Activated CD4-positive, alpha-beta T cell treated with anti-CD3 and anti-CD28 coated beads for 4 hours (primary cell): ENCODE measurements at regions not wholly inside any gene's neighbourhood (a gene's known extent, or its start where the extent isn't known, plus 50 kb on each side); places are given as distances from the start of the nearest gene placed in this dataset.

Source experiments
- DNase-seq, 2 donors: peaks; one replicate each; pipeline ENCODE4 v3.0.0-alpha.2; 2020

DNA sequence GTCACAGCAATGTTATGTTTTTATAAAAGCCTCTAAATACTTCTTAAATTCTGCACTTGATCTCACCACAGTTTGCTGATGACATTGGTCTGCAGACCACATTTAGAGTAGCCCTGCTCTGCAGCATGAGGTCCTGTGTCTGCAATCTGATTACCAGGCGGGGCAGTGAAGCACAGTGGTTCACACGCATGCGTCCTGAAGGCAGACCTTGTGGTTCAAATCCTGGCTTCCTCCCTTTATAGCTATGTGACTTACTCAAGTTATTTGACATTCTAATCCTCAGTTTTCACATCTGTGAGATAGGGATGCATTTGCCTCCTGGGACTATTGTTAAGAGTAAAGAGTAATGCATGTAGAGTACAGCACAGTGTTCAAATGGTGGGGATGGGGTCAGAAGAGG is 50.3 kb downstream of the BMAL2 start:
- DNase-seq, result no peak

DNA sequence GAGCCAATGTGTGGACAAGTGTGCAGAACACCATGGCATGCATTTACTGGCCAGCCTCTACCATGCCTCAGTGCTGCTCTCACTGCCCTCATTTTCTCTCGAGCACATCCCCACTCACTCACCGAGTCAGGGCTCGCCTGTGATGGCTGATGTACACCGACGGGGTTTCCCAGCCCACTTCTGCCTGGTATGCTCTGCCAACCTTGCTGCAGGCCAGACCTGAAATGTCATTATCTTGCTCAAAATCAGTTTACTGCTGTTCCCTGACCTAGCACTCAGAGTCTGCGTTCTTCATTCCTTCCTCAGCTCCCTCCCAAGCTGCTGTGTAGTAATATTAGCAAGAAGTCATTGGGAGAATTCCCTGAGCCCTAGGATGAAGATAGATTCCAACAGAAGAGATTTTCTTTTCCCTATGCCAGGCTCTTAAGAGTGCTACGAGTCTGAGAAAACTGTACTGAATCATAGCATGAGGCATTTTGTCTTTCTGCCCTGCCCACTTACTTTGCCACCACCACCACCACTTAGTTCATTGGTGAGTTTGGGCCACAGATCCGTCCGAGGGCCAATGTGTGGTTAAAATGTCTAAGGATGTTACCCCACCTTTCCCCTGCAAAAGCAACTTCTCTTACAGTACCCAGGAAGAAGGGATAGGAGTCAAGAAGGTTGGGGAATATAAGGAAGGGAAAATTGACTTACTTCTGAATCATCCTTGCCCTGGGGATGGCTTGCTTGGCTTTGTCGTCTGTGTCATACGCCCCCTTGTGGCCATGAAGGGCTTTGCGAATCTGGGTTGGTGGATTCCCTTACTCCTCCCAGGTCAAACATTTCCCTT is 51.0 kb downstream of the BMAL2 start:
- DNase-seq, result peak; percentile 49 to 64

DNA sequence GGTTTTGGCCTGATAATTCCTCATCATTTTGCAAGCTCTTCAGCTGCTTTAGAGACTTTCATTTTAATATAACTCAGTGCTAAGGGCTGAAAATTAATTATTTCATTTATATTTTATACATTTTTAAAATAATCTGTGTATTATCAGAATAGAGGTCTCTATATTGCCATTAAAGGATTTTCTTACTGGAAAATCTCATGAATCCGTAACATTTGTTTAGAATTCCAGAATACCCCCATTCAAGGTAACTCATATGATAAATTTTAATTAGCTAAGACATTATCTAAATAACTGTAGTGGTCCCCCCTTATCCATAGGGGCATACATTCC is 51.6 kb downstream of the BMAL2 start:
- no peak for DNase-seq

DNA sequence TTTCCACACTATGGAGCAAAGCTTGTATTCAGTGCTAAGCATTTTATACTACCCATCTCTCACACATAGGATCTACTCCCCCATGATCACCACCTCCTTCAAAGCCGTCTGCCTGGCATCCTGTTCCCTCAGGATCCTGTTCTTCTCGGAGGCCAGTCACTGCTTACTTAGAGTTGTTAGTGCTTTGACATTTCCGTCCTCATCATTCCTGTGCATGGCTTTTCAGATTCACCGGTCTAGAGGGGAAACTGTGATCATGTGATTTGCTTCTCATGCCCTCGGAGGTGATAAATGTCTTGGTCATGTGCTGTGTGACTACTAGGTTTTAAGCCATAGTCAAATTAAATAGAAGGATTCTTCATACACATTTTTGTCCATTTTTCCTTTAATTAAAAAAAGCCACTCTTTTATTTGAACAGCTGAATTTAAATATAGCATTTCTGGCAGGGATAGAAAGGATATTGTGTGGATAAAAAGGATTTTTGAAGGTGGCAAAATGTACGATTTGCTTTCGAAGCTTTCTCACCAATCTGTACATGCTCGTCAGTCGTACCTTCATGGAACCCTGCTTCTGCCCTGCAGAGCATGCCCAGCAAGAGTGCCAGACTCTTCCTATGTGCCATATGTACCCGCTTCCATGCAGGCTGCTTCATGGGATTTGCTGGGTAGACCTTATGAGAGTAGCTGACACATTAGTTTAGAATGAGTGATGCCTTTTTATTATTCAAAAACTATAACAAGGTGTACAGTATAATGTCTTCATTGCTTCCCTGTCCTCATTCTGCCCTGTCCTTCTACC is 53.3 kb downstream of the BMAL2 start:
- DNase-seq, result no peak

DNA sequence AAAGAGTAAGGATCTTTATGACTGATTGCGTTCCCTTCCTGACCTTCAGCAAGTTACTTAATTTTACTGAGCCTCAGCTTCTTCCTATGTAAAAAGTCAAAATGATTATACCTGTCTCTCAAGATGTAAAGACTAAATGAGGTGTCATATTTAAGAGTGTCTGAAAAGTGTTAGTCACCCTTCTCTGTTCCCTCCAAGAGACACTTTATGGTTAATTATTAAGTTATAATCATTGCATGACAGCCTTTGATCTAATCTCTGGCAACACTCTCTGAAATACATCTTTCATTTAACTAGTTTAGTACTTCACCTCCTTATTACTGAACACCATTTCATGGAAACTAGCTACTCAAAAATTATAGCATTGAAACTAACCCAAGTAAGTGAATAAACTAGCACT is 54.8 kb downstream of the BMAL2 start:
- DNase-seq, result no peak

DNA sequence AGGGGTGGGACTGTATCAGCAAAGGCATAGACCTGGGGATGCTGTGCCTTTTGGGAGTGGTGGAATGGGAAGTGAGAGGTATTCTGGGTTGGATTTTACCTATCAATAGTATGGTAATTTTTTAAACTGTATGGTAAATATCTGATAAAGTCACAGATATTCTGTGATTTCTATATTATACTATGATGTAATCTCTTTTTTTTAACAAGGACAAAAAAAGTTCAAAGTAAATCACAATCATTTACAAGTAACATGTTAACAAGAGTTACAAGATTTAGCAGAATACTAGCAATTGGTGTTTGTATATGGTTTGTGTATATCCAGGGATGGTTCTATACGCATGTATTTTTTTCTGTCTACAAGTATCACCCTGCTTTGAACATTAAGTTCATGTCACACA is 56.0 kb downstream of the BMAL2 start:
- no peak for DNase-seq

DNA sequence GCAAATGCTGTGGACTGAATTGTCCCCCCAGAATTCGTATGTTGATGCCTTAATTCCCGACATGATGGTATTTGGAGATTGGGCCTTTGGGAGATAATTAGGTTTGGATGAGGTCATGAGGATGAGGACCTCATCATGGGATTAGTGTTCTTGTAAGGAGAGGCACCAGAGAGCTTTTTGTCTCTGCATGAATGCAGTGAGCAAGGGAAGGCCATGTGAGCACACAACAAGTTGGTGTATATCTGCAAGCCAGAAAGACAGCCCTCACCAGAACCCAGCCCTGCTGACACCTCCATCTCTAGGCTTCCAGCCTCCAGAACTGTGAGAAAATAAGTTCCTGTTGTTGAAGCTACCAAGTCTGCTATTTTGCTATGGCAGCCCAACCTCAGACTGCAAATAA is 51.9 kb upstream of the SMCO2 start:
- DNase-seq, result no peak

DNA sequence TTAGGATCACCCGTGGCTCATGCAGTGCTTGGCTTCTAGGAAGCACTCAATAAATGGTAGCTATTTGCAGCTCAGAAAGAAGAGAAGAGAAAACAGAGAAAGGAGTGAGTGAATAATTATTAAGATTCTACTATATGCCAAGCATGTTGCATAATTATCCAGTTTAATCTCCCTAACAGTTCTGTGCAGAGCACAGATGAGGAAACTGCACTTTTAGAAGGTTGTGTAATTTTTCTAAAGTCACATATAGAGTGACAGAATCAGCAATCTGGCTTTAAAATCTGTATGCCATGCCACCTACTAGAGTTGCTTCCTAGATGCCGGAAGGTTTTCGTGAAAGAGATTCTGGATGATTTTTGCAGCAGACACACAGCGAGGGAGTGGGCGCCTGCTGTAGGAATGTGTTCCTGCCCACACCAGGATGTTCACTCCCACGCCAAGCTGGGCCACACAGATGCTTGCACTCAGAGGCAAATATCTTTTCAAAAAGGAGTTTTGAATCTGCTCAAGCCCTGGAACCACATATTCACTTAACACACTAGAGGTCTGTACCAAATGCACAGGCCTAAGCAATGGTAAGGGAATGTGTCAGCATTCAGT is 50.2 kb upstream of the SMCO2 start:
- no peak for DNase-seq
